ENCODE measurements at regions not wholly inside any gene's neighbourhood (a gene's known extent, or its start where the extent isn't known, plus 50 kb on each side); places are given as distances from the start of the nearest gene placed in this dataset.
"Not testable (repeated sequence)": the region's sequence is repeated elsewhere in the genome, so short reads cannot be mapped to it uniquely, and the experiment has no call there.

- Histone ChIP-seq H3K27me3 (ENCODE audit: low read length) (no peaks in the 10 kb centered on the region), H3K9me2 (replicated peaks; ENCODE audit: insufficient read depth, low read length) (no peaks in the 10 kb centered on the region), H3K4me2 (ENCODE audit: low read depth, low read length, poor library complexity, severe bottlenecking) (no peak overlapping the region), H3K9ac (ENCODE audit: low read length) (no peak overlapping the region), H3K4me3 (ENCODE audit: insufficient read depth, low read length, poor library complexity, severe bottlenecking) (no peak overlapping the region), H3K36me3 (ENCODE audit: low read length) (no peaks in the 10 kb centered on the region), H3K27ac (ENCODE audit: low read depth, low read length) (no peak overlapping the region), H4K20me1 (ENCODE audit: low read depth, low read length) (no peaks in the 10 kb centered on the region), H3K9me3 (ENCODE audit: insufficient read depth, low read length) (peaks cover 5% of the 10 kb centered on the region; the same call in 1 of the 2 replicates), H3F3A (ENCODE audit: insufficient read depth) (no peaks in the 10 kb centered on the region), H3K79me2 (ENCODE audit: insufficient read depth, low read length) (no peaks in the 10 kb centered on the region), H2AFZ (ENCODE audit: low read depth, low read length, severe bottlenecking) (no peak overlapping the region)
- TF ChIP-seq CTCF (IDR thresholded peaks at IDR 0.05; ENCODE audit: insufficient read depth, low read length, poor library complexity, severe bottlenecking) = no peak
- no peak for TF ChIP-seq EZH2phosphoT487 (conservative IDR thresholded peaks at IDR 0.05; ENCODE audit: low read length)
Measured at GRCh38 chr9:40884072-40884901, 244.2 kb downstream of the FOXD4L6 start.

- H3F3A ChIP-seq (ENCODE audit: insufficient read depth); H2AFZ ChIP-seq (ENCODE audit: low read depth, low read length, severe bottlenecking); H3K9me3 ChIP-seq (ENCODE audit: insufficient read depth, low read length); H3K4me3 ChIP-seq (ENCODE audit: insufficient read depth, low read length, poor library complexity, severe bottlenecking); H3K79me2 ChIP-seq (ENCODE audit: insufficient read depth, low read length); H3K27me3 ChIP-seq (ENCODE audit: low read length); H3K4me2 ChIP-seq (ENCODE audit: low read depth, low read length, poor library complexity, severe bottlenecking); H4K20me1 ChIP-seq (ENCODE audit: low read depth, low read length); H3K9me2 ChIP-seq (replicated peaks; ENCODE audit: insufficient read depth, low read length); H3K36me3 ChIP-seq (ENCODE audit: low read length); H3K9ac ChIP-seq (ENCODE audit: low read length); H3K27ac ChIP-seq (ENCODE audit: low read depth, low read length): not testable (repeated sequence)
Measured at GRCh38 chr9:40883423-40884071, 244.9 kb downstream of the FOXD4L6 start.

GRCh38 chr9:40873753-40874295, 254.7 kb downstream of the FOXD4L6 start:
- not testable (repeated sequence) for H3K4me2 ChIP-seq (ENCODE audit: low read depth, low read length, poor library complexity, severe bottlenecking); H3K9ac ChIP-seq (ENCODE audit: low read length); H3K4me3 ChIP-seq (ENCODE audit: insufficient read depth, low read length, poor library complexity, severe bottlenecking); H3K9me2 ChIP-seq (replicated peaks; ENCODE audit: insufficient read depth, low read length); H3K27me3 ChIP-seq (ENCODE audit: low read length); H3K9me3 ChIP-seq (ENCODE audit: insufficient read depth, low read length); H2AFZ ChIP-seq (ENCODE audit: low read depth, low read length, severe bottlenecking); H3F3A ChIP-seq (ENCODE audit: insufficient read depth); H3K27ac ChIP-seq (ENCODE audit: low read depth, low read length); H4K20me1 ChIP-seq (ENCODE audit: low read depth, low read length); H3K79me2 ChIP-seq (ENCODE audit: insufficient read depth, low read length); H3K36me3 ChIP-seq (ENCODE audit: low read length)

- not testable (repeated sequence) for H3K36me3 ChIP-seq (ENCODE audit: low read length); H3K27me3 ChIP-seq (ENCODE audit: low read length); H3K4me3 ChIP-seq (ENCODE audit: insufficient read depth, low read length, poor library complexity, severe bottlenecking); H3F3A ChIP-seq (ENCODE audit: insufficient read depth); H3K4me2 ChIP-seq (ENCODE audit: low read depth, low read length, poor library complexity, severe bottlenecking); H3K27ac ChIP-seq (ENCODE audit: low read depth, low read length); H2AFZ ChIP-seq (ENCODE audit: low read depth, low read length, severe bottlenecking); H3K9ac ChIP-seq (ENCODE audit: low read length); H3K79me2 ChIP-seq (ENCODE audit: insufficient read depth, low read length); H3K9me2 ChIP-seq (replicated peaks; ENCODE audit: insufficient read depth, low read length); H4K20me1 ChIP-seq (ENCODE audit: low read depth, low read length)
- H3K9me3 ChIP-seq (ENCODE audit: insufficient read depth, low read length) = peaks cover 13% of the 10 kb centered on the region; the same call in 1 of the 2 replicates
Measured at GRCh38 chr9:40868437-40868836, 260.0 kb downstream of the FOXD4L6 start.

Data from SU-DHL-6 (cell line).